Astrocyte (in vitro differentiated cells and primary cell): ENCODE measurements at regions not wholly inside any gene's neighbourhood (a gene's known extent, or its start where the extent isn't known, plus 50 kb on each side); places are given as distances from the start of the nearest gene placed in this dataset.

Experiments used
- DNase-seq: peaks from one replicate; pipeline ENCODE4 v3.0.0-alpha.2; 2010; ENCODE audit warnings: low read depth
- FAIRE-seq: peaks from 2 replicates; lab custom pipeline; 2011; peaks lifted over from hg19 to GRCh38; lab: Jason Lieb, UNC
- H2AFZ ChIP-seq: 2 replicates; pipeline ENCODE4 v1.6.0; 2012; ENCODE audit warnings: low read depth, low read length, inconsistent platforms
- H3K27ac ChIP-seq: 2 replicates; pipeline ENCODE4 v1.5.1; 2011; ENCODE audit warnings: low read depth, low read length, inconsistent platforms
- H3K27me3 ChIP-seq: 2 replicates; pipeline ENCODE4 v1.6.0; 2011; ENCODE audit warnings: low read length, inconsistent platforms; ENCODE audit not compliant: insufficient read depth
- H3K36me3 ChIP-seq: 2 replicates; pipeline ENCODE4 v1.5.1; 2011; ENCODE audit warnings: low read length, inconsistent platforms; ENCODE audit not compliant: insufficient read depth
- H3K4me1 ChIP-seq: 2 replicates; pipeline ENCODE4 v1.5.1; 2011; ENCODE audit warnings: low read length, inconsistent platforms; ENCODE audit not compliant: insufficient read depth
- H3K4me2 ChIP-seq: 2 replicates; pipeline ENCODE4 v1.6.0; 2012; ENCODE audit warnings: low read length, inconsistent platforms
- H3K4me3 ChIP-seq: 2 replicates; pipeline ENCODE4 v1.5.1; 2011; ENCODE audit warnings: low read depth, mild to moderate bottlenecking, low read length, inconsistent platforms; ENCODE audit not compliant: insufficient read depth
- H3K79me2 ChIP-seq: 2 replicates; pipeline ENCODE4 v1.6.0; 2012; ENCODE audit warnings: mild to moderate bottlenecking, low read length, inconsistent platforms; ENCODE audit not compliant: insufficient read depth
- H3K9ac ChIP-seq: 2 replicates; pipeline ENCODE4 v1.6.0; 2012; ENCODE audit warnings: mild to moderate bottlenecking, low read length, inconsistent platforms
- H3K9me3 ChIP-seq: 2 replicates; pipeline ENCODE4 v1.5.1; 2012; ENCODE audit warnings: low read depth, mild to moderate bottlenecking, low read length, inconsistent platforms; ENCODE audit not compliant: insufficient read depth
- H4K20me1 ChIP-seq: 2 replicates; pipeline ENCODE4 v1.6.0; 2012; ENCODE audit warnings: low read length, inconsistent platforms; ENCODE audit not compliant: insufficient read depth
- H3K27ac Mint-ChIP-seq: one replicate; pipeline ENCODE4 v1.8.0; 2021; ENCODE audit warnings: mild to moderate bottlenecking, mixed read lengths; ENCODE audit not compliant: unreplicated experiment
- H3K27me3 Mint-ChIP-seq: one replicate; pipeline ENCODE4 v1.8.0; 2021; ENCODE audit warnings: low read depth, mixed read lengths; ENCODE audit not compliant: unreplicated experiment
- H3K36me3 Mint-ChIP-seq: one replicate; pipeline ENCODE4 v1.8.0; 2021; ENCODE audit warnings: low read depth, mixed read lengths; ENCODE audit not compliant: unreplicated experiment
- H3K4me1 Mint-ChIP-seq: one replicate; pipeline ENCODE4 v1.8.0; 2021; ENCODE audit warnings: low read depth, mixed read lengths; ENCODE audit not compliant: unreplicated experiment
- H3K4me3 Mint-ChIP-seq: one replicate; pipeline ENCODE4 v1.8.0; 2021; ENCODE audit warnings: mild to moderate bottlenecking, moderate library complexity, mixed read lengths; ENCODE audit not compliant: unreplicated experiment
- H3K9me3 Mint-ChIP-seq: one replicate; pipeline ENCODE4 v1.8.0; 2021; ENCODE audit warnings: mild to moderate bottlenecking, mixed read lengths; ENCODE audit not compliant: unreplicated experiment
- EZH2 ChIP-seq: IDR thresholded peaks from 2 replicates; pipeline ENCODE4 v1.6.1; 2012; ENCODE audit warnings: mild to moderate bottlenecking, low read length, inconsistent platforms; ENCODE audit not compliant: insufficient read depth
- TF ChIP-seq, protein P1 (sequence below): IDR thresholded peaks from 2 replicates; pipeline ENCODE4 v1.5.1; 2011; ENCODE audit warnings: low read depth, mild to moderate bottlenecking, inconsistent platforms, low read length, moderate library complexity; ENCODE audit not compliant: insufficient read depth

GRCh38 chr4:20412072-20412471 lies 160.4 kb downstream of the SLIT2 start:
- Histone ChIP-seq H3K4me2 (no peak overlapping the region), H3K4me1 (no peaks in the 10 kb centered on the region), H3K4me3 (no peak overlapping the region), H3K27ac (no peak overlapping the region), H2AFZ (no peak overlapping the region), H3K36me3 (no peaks in the 10 kb centered on the region), H3K9ac (no peak overlapping the region), H3K9me3 (no peaks in the 10 kb centered on the region), H3K79me2 (no peaks in the 10 kb centered on the region), H3K27me3 (no peaks in the 10 kb centered on the region), H4K20me1 (no peaks in the 10 kb centered on the region)
- Mint-ChIP-seq H3K27me3 (no peaks in the 10 kb centered on the region), H3K27ac (no peak overlapping the region), H3K4me1 (peaks cover 2% of the 10 kb centered on the region), H3K9me3 (no peaks in the 10 kb centered on the region), H3K36me3 (no peaks in the 10 kb centered on the region), H3K4me3 (no peak overlapping the region)
- no peak for DNase-seq
- no peak for FAIRE-seq
- TF ChIP-seq, protein P1, sequence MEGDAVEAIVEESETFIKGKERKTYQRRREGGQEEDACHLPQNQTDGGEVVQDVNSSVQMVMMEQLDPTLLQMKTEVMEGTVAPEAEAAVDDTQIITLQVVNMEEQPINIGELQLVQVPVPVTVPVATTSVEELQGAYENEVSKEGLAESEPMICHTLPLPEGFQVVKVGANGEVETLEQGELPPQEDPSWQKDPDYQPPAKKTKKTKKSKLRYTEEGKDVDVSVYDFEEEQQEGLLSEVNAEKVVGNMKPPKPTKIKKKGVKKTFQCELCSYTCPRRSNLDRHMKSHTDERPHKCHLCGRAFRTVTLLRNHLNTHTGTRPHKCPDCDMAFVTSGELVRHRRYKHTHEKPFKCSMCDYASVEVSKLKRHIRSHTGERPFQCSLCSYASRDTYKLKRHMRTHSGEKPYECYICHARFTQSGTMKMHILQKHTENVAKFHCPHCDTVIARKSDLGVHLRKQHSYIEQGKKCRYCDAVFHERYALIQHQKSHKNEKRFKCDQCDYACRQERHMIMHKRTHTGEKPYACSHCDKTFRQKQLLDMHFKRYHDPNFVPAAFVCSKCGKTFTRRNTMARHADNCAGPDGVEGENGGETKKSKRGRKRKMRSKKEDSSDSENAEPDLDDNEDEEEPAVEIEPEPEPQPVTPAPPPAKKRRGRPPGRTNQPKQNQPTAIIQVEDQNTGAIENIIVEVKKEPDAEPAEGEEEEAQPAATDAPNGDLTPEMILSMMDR: no peak

- Histone ChIP-seq H4K20me1 (no peaks in the 10 kb centered on the region), H3K27ac (no peak overlapping the region), H3K4me2 (no peak overlapping the region), H3K4me1 (no peaks in the 10 kb centered on the region), H3K9ac (no peak overlapping the region), H3K9me3 (no peaks in the 10 kb centered on the region), H2AFZ (no peak overlapping the region), H3K79me2 (no peaks in the 10 kb centered on the region), H3K27me3 (no peaks in the 10 kb centered on the region), H3K36me3 (no peaks in the 10 kb centered on the region), H3K4me3 (no peak overlapping the region)
- Mint-ChIP-seq H3K9me3 (no peaks in the 10 kb centered on the region), H3K27me3 (no peaks in the 10 kb centered on the region), H3K27ac (no peak overlapping the region), H3K36me3 (no peaks in the 10 kb centered on the region), H3K4me3 (no peak overlapping the region), H3K4me1 (peaks cover 2% of the 10 kb centered on the region)
- DNase-seq (no peak), FAIRE-seq (no peak)
- TF ChIP-seq, protein P1: no peak
- no peak for TF ChIP-seq EZH2
Observed at GRCh38 chr4:20416800-20417199, 165.1 kb downstream of the SLIT2 start.

DNA sequence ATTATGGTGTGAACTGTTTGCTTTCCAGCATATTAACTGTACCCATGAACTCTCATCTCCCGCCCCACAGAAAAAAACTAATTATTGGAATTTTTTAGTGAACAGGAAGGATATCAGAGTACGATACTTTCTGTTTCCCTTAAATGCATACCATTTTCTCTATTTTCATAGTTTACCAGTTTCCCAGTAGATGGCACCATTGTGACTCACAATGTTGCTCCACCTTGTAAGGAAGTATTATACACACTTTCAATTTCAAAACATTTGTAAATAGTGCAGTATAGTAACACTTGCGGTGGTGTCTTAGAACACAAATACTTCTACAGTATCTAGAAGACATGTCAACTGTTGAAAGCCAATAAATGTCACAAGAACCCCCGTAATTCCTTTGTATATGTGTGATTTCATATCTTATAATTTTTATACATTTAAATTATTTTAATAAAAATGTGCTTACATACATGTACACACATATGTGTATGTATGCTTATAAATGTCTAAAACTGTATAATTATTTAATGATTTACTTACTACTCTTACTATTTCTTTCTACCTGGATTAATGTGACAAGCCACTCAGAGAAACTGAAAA lies 167.3 kb downstream of the SLIT2 start:
- Mint-ChIP-seq H3K9me3 (no peaks in the 10 kb centered on the region), H3K36me3 (no peaks in the 10 kb centered on the region), H3K4me1 (peaks cover 2% of the 10 kb centered on the region), H3K4me3 (no peak overlapping the region), H3K27me3 (no peaks in the 10 kb centered on the region), H3K27ac (no peak overlapping the region)
- Histone ChIP-seq H3K36me3 (no peaks in the 10 kb centered on the region), H3K4me3 (peak overlapping the region; percentile 41), H3K27me3 (no peaks in the 10 kb centered on the region), H4K20me1 (no peaks in the 10 kb centered on the region), H2AFZ (peak overlapping the region; percentile 44), H3K4me1 (no peaks in the 10 kb centered on the region), H3K9ac (peak overlapping the region; percentile 62), H3K79me2 (no peaks in the 10 kb centered on the region), H3K27ac (no peak overlapping the region), H3K9me3 (no peaks in the 10 kb centered on the region), H3K4me2 (peak overlapping the region; percentile 79)
- DNase-seq: peak; percentile 60
- TF ChIP-seq, protein P1: peak; percentile 57
- no peak for TF ChIP-seq EZH2
- peak; percentile 68 for FAIRE-seq
